NCI-H2196 (cell line): ENCODE measurements at regions not wholly inside any gene's neighbourhood (a gene's known extent, or its start where the extent isn't known, plus 50 kb on each side); places are given as distances from the start of the nearest gene placed in this dataset.
"Not testable (repeated sequence)": the region's sequence is repeated elsewhere in the genome, so short reads cannot be mapped to it uniquely, and the experiment has no call there.

Source experiments
- DNase-seq: peaks from one replicate; lab custom pipeline; 2025; ENCODE audit not compliant: unreplicated experiment; lab: John Stamatoyannopoulos, UW

DNA sequence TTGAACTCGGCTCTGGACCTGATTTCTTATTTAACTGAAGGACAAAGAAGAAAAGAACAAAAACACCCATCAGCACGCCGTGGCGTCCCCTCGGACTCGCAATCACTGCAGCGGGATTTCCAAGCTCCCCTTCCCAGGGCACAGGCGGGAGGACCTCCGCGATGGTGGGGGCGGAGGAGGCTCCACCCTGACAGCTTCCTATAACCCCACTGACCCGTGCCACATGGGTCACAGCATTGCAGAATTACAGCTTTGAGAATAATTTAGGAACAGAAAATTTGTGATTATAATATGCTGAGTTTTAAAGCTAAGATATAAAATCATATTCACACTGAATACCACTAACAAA lies 129.7 kb upstream of the SEC61G start:
- no peak for DNase-seq

DNA sequence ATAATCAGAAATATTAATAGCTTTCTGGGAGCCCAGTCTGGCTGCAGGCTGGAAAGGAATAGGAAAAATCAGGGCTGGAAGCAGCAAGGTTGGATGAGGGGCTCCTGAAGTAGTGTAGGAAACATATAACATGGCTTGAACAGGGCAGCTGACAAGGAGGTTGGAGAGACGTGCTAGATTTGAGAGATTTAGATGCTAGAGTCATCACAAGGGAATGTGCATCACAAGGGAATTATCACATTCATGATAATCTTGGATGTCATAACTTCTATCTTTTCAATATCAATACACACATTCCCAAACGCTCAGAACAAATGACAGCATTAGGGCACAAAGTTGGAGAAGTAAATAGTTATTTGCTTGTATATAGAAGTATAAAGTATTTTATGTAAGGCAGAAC lies 120.9 kb upstream of the EGFR start:
- no peak for DNase-seq

DNA sequence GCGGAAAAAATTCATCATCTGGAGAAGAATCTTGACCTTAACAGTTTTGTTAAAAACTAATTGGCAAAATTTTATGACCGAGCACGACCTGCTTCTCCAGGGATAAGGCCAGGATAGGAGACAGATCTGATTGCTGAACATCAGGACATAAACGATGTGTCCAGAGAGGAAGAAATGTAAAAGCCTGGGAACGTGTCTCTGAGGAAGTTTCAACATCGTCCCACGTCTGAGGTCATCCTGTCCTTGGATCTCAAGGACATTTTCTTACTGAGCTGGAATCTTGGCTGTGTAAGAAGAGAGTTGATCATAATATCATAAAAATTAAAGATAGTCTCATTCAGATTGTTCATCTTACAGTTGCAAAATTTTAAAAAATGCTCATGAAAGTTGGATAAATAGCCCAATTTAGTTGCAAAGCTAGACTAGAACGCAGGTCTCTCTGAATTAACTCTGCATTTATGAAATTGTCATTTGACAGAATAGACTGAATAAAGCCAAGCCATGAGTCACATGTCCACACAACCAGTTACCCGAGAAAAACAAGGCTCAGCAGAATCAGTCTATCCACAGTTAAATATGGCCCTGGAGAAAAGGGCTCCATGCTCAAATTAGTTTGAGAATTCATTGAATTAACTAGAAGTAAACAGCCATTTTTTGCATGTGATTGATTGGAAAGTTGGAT lies 120.0 kb upstream of the EGFR start:
- DNase-seq: no peak

DNA sequence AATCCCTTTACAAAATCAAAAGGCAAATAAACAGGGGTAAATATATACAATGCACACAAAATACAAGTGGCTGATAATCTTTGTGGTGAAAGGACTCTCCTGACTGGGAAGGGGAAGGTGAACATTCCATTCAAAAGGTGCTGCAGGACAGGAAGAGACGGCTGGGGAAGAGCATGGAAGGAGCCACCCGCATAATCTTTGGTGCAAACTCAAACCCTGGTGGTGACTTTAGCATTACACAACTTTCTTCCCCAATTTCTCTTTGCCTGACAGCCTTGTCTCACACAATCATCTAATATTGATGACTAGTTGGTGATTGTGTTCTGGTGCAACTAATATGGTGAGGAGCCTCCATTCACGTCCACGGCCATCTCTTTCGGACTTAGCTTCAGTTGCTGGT lies 117.0 kb upstream of the EGFR start:
- no peak for DNase-seq

DNA sequence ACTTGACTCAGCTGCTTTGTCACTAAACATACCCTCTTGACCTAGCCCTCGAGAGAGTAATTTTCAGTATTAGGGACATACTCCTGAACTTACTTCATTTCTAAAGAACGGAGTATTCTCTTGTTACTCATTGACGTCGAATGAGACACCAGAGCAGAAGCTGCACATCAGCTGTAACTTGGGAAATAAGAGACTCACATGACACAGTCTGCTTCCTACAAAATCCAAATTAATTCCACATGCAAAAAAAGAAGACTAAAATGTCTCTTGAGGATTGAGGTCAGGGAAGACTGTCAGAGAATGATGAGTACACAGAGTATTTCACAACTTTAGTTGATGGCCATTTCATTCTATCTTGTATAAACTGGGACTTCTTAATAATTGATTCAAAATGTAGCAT lies 114.7 kb upstream of the EGFR start:
- DNase-seq: no peak

DNA sequence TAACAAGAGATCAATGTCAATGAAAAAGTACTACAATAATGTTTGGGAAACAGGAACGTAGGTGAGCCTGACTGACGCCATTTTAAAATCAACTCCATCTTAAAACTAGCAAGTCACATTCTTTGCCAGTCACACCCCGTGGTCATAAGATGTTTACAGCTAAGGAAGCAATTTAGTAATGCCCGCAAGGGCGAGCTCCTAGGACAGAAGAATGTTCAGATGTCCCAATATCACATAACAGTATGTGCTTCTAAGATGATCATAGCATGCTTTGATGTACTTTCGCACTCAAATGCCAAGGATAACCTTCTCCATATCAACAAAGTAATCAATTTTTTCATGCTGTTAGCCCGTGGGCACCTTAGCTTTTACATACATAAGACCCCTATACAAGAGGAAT lies 113.8 kb upstream of the EGFR start:
- DNase-seq: no peak

DNA sequence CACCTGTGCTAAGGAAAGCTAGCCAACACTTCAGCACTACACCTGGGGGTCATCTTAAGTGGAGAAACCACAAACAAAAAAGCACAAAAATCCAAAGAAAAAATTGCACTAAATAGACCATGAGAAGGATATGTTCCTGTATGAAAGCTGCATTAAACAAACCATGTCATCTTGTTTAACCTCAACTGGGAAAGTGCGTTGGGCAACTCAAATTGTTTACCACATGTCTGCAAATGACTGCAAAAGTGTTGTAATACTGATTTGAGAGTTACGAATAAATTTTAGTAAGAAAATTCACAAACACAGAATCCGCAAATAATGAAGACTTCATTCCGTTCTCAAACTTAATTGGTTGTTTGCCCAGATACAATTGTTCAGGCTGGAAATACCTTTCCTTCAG lies 111.9 kb upstream of the EGFR start:
- DNase-seq: no peak

DNA sequence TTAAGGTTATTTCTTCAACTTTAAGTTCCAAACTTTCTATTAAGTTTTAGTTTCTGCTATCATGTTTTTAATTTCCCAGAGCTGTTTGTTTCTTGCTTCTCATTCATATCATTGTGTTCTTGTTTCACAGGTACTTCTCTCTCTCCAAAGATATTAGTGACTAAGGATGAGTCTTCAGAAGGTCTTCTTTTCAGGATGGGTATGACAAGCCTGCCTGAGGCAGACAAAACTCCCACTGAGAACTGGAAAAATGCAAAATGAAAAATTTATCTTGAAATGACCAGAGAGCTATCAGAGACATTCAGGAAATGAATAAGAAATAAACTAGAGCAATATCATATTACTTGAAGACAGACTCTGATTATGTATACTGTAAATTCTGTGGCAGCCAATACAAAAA lies 110.8 kb upstream of the EGFR start:
- no peak for DNase-seq

DNA sequence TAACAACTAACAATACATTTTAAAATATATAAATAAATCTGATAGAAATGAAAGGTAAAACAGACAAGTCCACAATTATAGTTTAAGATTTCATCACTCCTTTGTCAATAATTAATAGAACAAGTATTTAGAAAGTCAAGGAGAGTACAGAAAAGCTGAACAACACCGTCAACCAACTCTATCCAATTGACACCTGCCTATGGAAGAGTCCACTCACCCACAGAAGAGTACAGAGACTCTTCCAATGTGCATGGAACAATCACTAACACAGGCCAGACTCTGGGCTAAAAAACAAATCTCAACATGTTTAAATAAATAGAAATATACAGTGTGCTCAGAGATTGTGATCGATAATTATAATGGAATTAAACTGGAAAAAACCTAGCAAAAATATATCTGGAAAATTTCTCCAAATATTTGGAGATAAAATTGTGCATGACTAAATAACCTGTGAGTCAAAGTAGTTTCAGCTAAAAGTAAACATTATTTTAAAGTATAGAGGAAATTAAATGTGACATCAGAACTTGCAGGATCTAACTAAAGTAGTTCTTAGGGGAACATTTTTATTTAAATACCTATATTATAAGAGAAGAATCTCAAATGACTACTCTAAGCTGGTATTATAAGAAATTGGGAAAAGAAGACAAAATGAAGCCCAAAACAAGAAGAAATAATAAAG lies 109.9 kb upstream of the EGFR start:
- DNase-seq: no peak

DNA sequence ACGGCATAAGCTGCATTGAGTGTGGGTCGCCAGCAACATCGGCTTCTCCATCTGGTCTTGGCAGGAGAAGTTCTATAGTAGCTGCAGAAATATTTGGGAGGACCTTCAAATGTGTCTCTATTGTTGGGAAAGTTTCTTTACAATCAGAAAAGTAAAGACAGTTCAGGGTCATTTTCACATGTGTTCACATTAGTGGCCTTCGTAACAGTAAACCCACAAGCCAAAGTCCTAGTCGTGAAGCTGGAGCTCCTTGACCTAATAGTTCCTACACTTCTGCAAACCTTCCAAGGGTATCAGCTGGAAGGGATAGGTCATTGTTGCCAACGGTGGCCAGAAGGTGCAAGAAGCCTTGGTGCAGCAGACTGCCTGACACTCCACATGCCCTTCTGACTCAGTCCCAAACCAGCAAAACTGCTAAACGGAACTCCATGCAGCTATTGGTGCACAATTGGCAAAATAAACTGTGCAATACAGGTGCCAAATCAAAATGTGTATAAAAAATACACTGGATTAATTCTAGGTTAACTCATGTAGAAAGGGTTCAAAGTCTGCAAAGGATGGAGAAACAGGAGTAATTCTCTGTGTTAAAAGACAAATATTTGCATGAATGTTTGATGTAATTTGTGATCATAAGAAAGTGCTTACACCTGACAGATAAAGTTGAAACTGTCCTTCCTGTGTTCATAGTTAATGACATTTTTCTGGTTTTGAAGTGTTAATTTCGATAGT lies 102.8 kb upstream of the EGFR start:
- no peak for DNase-seq

DNA sequence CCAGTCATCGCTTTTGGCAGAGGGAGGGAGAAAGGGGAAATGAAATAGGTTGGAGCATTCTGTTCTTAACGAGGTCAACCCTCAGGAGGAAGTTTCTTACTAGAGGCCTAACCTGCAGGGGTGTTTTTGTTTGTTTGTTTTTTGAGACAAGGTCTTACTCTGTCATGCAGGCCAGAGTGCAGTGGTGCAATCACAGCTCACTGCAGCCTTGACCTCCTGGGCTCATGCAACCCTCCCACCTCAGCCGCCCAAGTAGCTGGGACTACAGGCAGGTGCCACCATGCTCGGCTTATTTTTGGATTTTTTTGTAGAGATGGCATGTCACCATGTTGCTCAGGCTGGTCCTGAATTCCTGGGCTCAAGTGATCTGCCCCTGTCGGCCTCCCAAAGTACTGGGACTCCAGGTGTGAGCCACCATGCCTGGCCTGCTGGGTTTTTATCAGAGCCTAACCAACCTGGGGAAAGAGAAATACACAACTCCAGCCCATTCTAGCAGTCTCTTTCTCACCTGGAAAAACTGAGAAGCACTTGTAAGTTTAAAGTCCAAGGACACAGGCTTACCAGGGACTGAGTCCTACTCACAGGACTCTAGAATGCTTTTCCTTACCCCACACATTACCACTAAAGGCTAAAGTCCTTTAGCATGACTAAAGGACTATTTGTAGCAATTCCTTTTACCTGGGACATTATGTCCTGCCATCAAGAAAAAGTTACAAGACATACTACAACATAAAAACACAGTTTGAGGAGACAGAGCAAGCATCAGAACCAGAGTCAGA lies 101.0 kb upstream of the EGFR start:
- DNase-seq: no peak

DNA sequence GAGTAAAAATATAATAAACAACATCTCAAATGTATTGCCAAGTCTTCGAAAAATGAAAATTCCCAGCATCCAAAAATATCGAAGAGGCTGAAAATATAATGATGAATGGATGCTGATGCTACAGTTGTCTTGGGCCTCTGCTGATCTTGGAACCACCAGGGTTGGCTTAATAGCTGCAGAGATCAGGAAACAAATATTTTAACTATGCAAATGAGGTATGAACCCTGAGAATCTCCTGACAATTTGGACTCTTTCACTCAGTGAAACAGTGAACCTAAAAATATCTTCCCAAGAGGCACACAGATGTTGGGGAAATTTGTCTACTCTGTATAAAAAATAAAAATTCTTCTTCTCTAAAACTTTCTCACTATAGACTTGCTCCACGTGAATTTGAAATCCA lies 97.7 kb upstream of the EGFR start:
- DNase-seq: no peak

DNA sequence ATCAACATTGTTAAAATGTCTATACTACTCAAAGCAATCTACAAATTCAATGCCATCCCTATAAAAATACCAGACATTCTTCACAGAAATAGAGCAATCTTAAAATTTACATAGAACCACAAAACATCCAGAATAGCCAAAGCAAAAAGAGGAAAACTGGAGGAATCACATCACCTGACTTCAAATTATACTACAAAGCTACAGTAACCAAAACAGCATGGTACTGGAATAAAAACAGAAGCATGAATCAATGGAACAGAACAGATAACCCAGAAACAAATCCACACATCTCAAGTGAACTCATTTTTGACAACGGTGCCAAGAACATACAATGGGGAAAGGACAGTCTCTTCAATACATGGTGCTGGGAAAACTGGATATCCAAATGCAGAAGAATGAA lies 87.3 kb upstream of the EGFR start:
- DNase-seq: no peak

DNA sequence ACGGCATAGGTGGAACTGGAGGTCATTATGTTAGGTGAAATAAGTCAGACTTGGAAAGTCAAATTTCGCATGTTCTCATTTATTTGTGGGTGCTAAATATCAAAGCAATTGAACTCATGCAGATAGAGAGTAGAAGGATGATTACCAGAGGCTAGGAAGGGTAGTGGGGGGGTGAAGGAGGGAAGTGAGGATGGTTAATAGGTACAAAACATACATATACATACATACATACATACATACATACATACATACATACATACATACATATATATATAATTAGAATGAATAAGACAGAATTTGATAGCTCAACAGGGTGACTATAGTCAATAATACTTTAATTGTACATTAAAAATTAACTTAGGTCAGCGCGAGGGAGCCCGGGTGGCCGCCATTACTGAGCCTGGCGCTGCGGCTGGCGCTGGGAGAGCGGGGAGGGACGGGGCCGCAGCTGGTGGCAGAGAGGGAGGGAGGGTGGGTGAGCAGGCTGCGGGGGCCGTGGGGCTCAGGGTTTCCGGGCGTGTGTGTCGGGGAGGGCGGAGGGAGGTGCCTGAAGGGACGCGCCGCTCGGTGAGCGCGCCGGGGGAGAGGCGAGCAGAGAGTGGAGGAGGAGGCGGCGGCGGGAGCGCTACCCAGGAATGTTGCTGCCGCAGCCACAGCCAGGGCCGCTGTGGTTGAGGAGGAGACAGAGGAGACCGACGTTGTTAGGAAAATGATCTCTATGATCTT lies 85.8 kb upstream of the EGFR start:
- peak; percentile 67 for DNase-seq

DNA sequence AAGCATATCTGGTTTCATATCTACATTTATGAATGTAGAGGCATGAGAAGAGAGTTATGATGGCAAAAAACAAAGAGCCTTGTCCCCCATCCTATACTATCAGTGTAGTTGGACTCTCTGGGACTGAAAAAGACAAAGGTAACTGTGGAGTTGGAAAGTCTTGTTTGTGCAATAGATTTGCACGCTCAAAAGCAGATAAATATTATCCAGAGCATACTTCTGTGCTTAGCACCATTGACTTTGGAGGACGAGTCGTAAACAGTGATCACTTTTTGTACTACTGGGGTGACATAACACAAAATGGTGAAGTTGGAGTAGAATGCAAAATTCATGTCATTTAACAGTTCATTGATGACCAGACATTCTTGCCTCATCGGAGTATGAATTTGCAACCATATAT lies 85.2 kb upstream of the EGFR start:
- DNase-seq: no peak

DNA sequence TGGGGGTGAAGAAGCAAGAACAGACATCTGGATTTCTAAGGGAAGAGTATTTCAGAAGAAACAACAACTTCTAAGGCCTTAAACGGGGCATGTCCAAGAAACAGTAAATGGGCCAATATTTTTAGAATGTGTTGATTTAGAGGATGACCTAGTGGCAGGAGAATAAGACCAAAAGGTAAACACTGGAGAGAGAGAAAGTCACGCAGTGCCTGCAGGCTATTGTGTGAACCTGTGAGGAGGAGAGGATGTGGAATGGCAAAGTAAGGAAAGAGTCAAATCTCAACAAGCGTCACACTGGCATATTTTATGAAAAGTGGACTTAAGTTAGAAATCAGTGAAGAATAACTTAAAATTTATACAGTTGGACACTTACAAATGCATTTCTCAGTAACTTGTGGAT lies 78.1 kb upstream of the EGFR start:
- DNase-seq: no peak

DNA sequence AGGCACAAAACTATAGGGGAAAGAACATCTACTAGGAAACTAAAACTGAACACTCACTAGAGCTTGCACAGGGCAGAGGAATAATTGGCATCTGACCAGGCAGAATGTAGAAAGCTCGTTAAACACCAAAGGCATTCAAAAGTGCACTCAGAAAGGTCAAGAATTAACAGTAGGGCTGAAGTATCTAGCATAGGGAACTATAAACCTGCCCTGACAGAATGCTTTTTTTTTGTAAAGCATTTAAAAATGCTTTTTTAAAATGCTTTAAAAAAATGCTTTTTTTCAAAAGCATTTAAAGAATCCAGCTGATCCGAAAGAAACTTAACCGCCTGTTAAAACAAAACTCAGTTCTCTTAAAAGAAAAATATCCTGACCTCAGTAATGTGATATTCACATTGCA lies 74.6 kb upstream of the EGFR start:
- peak; percentile 28 for DNase-seq

DNA sequence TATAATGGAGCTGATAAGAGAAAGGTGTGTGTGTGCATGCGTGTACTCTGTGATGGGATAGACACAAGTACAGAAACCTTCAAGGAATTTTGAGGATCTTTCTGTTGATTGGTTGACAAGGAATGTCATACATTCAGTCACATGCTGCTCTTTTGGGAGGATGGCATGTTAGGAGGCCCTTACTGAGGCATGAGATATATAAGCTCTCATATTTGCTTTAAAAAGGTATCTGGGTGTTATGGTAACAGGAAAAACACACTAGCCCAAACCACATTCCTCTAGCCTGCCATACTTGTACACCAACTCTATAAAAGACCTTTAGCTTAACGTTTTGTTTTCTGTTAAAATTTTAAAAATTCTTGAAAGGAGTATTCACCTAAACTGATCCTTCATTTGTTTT lies 72.5 kb upstream of the EGFR start:
- no peak for DNase-seq

DNA sequence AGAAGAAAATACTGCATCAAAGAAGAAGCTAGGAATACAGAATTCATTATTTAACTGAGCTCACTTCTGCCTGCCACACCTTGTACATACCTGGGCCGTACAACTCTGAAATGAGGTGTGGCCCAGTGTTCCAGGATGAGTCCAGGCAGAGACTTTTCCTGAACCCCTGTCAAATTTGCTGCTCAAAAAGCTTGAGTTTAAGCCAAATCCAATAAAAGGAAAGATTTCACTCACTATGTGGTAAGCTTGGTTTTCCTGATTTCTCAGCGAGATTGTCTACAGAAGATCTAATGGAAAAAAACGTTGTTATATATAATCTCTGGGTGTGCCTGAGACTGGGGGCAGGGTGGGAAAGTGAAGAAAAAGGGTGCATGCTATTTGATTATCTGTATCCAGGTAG lies 72.1 kb upstream of the EGFR start:
- no peak for DNase-seq

DNA sequence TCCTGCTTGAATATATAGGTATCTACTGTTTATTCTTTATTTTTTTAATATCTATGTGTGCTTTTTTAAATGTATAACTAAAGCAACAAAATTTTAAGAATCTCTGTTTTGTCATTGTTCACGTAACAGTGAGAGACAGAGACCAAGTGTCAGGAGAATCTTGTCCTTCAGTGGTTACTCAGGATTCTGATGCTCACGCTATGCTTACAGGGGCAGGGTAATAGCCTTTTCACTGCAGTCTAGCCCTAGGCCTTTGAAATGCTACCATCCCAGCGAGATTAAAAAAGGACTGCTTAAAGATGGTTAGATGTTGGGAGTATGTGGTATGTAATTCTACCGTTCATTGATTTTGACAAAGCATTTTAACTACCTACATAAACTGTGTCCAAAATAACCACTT lies 71.6 kb upstream of the EGFR start:
- no peak for DNase-seq

DNA sequence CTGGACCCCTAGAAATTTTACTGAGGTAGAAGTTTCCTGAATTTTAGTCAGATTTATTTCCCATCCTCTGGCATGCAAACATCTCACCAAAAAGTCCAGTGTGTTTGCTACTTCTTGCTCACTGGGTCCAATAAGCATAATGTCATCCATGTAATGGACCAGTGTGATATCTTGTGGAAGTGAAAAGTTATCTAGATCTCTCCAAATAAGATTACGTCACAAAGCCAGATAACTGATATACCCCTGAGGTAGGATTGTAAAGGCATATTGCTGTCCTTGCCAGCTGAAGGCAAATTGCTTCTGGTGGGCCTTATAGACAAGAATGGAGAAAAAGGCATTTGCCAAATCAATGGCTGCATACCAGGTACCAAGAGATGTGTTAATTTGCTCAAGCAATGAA lies 69.3 kb upstream of the EGFR start:
- not testable (repeated sequence) for DNase-seq
